GM12872 (cell line): ENCODE measurements at regions not wholly inside any gene's neighbourhood (a gene's known extent, or its start where the extent isn't known, plus 50 kb on each side); places are given as distances from the start of the nearest gene placed in this dataset.

ENCODE experiments used
- CTCF ChIP-seq: IDR thresholded peaks from 3 replicates; pipeline ENCODE4 v1.5.1; 2011; ENCODE audit warnings: low read depth, mild to moderate bottlenecking, low read length, moderate library complexity; ENCODE audit not compliant: insufficient read depth

GRCh38 chrX:124228849-124229248 lies 103.6 kb upstream of the TEX13D start:
- TF ChIP-seq CTCF: no peak

GRCh38 chrX:124229374-124229773 lies 103.1 kb upstream of the TEX13D start:
- TF ChIP-seq CTCF: no peak

- no peak for TF ChIP-seq CTCF
Measured at GRCh38 chrX:124230655-124231450, 101.6 kb upstream of the TEX13D start.

- no peak for TF ChIP-seq CTCF
Measured at GRCh38 chrX:124231451-124231759, 101.1 kb upstream of the TEX13D start.

GRCh38 chrX:124232523-124233201 lies 99.8 kb upstream of the TEX13D start:
- TF ChIP-seq CTCF: no peak

- TF ChIP-seq CTCF: no peak
Measured at GRCh38 chrX:124234348-124234747, 98.1 kb upstream of the TEX13D start.

GRCh38 chrX:124238268-124238667 lies 94.2 kb upstream of the TEX13D start:
- TF ChIP-seq CTCF: no peak
